GM12878 (cell line): ENCODE measurements at regions not wholly inside any gene's neighbourhood (a gene's known extent, or its start where the extent isn't known, plus 50 kb on each side); places are given as distances from the start of the nearest gene placed in this dataset.

Experiments used
- ATAC-seq: fragments of 200-7000 bp; cut with Tn5 transposase; 3 replicates; pipeline ENCODE4 v1.9.1; 2020; ENCODE audit warnings: mild to moderate bottlenecking, moderate library complexity
- BruUV-seq: library from RNA; stranded (reverse); fragments of 400-500 nt; replicated peaks from 2 replicates; lab custom pipeline; 2021; lab: Mats Ljungman, UMichigan
- CTCF ChIA-PET: fragments of 300-600 bp; sonication (Branson Sonifier 250); formaldehyde crosslinking; extraction: SDS; loops from one replicate; lab custom pipeline; 2021; ENCODE audit warnings: inconsistent platforms; lab: Yijun Ruan, JAX
- POLR2A ChIA-PET: fragments of 350-600 bp; formaldehyde crosslinking; extraction: SDS; loops from one replicate; lab custom pipeline; 2021; ENCODE audit warnings: inconsistent platforms; lab: Charles Lee
- RAD21 ChIA-PET: fragments of 300-600 bp; sonication (Branson Sonifier 250); formaldehyde crosslinking; loops from one replicate; lab custom pipeline; 2023; ENCODE audit warnings: antibody characterized with exemption; ENCODE audit not compliant: unreplicated experiment; lab: Charles Lee
- SMC1A ChIA-PET: fragments of 300-600 bp; sonication (Branson Sonifier 250); formaldehyde crosslinking; loops from one replicate; lab custom pipeline; 2023; ENCODE audit not compliant: unreplicated experiment, uncharacterized antibody; lab: Charles Lee
- DNase-seq: peaks from one replicate; pipeline ENCODE4 v3.0.0-alpha.2; 2011; ENCODE audit warnings: low read depth, low spot score
- FAIRE-seq: peaks from 3 replicates; lab custom pipeline; 2011; peaks lifted over from hg19 to GRCh38; lab: Jason Lieb, UNC
- H2AFZ ChIP-seq: 2 replicates; pipeline ENCODE4 v1.6.0; 2011; ENCODE audit warnings: low read depth, low read length, control low read depth; ENCODE audit not compliant: control insufficient read depth
- H3K27ac ChIP-seq: 2 replicates; pipeline ENCODE4 v1.5.1; 2011; ENCODE audit warnings: control low read depth; ENCODE audit not compliant: control insufficient read depth, insufficient read depth
- H3K27me3 ChIP-seq, 2 experiments: replicated peaks in 1 of 2; 2 replicates each; pipeline versions ENCODE4 v1.6.0 to v1.6.1; 2011; ENCODE audit warnings: low read length in 1 of 2; ENCODE audit not compliant: control insufficient read depth in 2 of 2, insufficient read depth in 2 of 2
- H3K36me3 ChIP-seq, 2 experiments: 2 replicates each; pipeline ENCODE4 v1.5.1; 2011; ENCODE audit warnings: low read length in 1 of 2; ENCODE audit not compliant: control insufficient read depth in 2 of 2, insufficient read depth in 2 of 2
- H3K4me1 ChIP-seq: 2 replicates; pipeline ENCODE4 v1.6.1; 2011; ENCODE audit warnings: mild to moderate bottlenecking, low read length, moderate library complexity, mixed read lengths; ENCODE audit not compliant: control insufficient read depth, insufficient read depth
- H3K4me2 ChIP-seq: 2 replicates; pipeline ENCODE4 v1.6.0; 2011; ENCODE audit warnings: control low read depth; ENCODE audit not compliant: control insufficient read depth, insufficient read depth
- H3K4me3 ChIP-seq: fragments of 200-600 bp; sonication (generic); 2 replicates; pipeline ENCODE4 v1.5.1; 2016
- H3K79me2 ChIP-seq: 2 replicates; pipeline ENCODE4 v1.6.0; 2011; ENCODE audit warnings: low read length; ENCODE audit not compliant: control insufficient read depth, insufficient read depth
- H3K9ac ChIP-seq: 2 replicates; pipeline ENCODE4 v1.8.0; 2011; ENCODE audit warnings: low read length, control low read depth, mixed read lengths; ENCODE audit not compliant: control insufficient read depth, insufficient read depth
- H3K9me3 ChIP-seq: replicated peaks from 3 replicates; pipeline ENCODE4 v1.5.1; 2011; ENCODE audit warnings: mild to moderate bottlenecking, low read length; ENCODE audit not compliant: control insufficient read depth, insufficient read depth
- H4K20me1 ChIP-seq: 2 replicates; pipeline ENCODE4 v1.6.0; 2011; ENCODE audit not compliant: control insufficient read depth, insufficient read depth
- BACH1 ChIP-seq: fragments of 450-650 bp; IDR thresholded peaks from 2 replicates; pipeline ENCODE4 v1.6.1; 2017; ENCODE audit warnings: mild to moderate bottlenecking, borderline replicate concordance
- BCL11A ChIP-seq: IDR thresholded peaks from 2 replicates; pipeline ENCODE4 v1.6.1; 2011; ENCODE audit warnings: low read depth, low read length
- BMI1 ChIP-seq: fragments of 450-650 bp; IDR thresholded peaks from 2 replicates; pipeline ENCODE4 v1.6.1; 2016; ENCODE audit warnings: mild to moderate bottlenecking, moderate library complexity, borderline replicate concordance
- CHD4 ChIP-seq: fragments of 200-600 bp; sonication (generic); IDR thresholded peaks from 2 replicates; pipeline ENCODE4 v1.6.1; 2016; ENCODE audit warnings: mild to moderate bottlenecking
- EED ChIP-seq: sonication (generic); IDR thresholded peaks from 2 replicates; pipeline ENCODE4 v1.6.1; 2016; ENCODE audit warnings: antibody characterized with exemption, low read depth
- KDM1A ChIP-seq: fragments of 200-600 bp; sonication (generic); IDR thresholded peaks from 2 replicates; pipeline ENCODE4 v1.6.1; 2016; ENCODE audit warnings: borderline replicate concordance
- NFXL1 ChIP-seq: fragments of 450-650 bp; IDR thresholded peaks from 2 replicates; pipeline ENCODE4 v1.6.1; 2017; ENCODE audit warnings: antibody characterized with exemption, mild to moderate bottlenecking, borderline replicate concordance
- NR2C1 ChIP-seq: fragments of 450-650 bp; IDR thresholded peaks from 2 replicates; pipeline ENCODE4 v1.6.1; 2017; ENCODE audit warnings: antibody characterized with exemption, mild to moderate bottlenecking, moderate library complexity
- PML ChIP-seq: IDR thresholded peaks from 2 replicates; pipeline ENCODE4 v1.6.1; 2012; ENCODE audit warnings: low read length, inconsistent platforms
- POLR2AphosphoS2 ChIP-seq: IDR thresholded peaks from 2 replicates; pipeline ENCODE4 v1.6.1; 2011; ENCODE audit warnings: low read depth, mild to moderate bottlenecking, low read length, improper control_type of control experiment, moderate library complexity
- RAD51 ChIP-seq: fragments of 450-650 bp; IDR thresholded peaks from 2 replicates; pipeline ENCODE4 v1.6.1; 2016; ENCODE audit warnings: moderate library complexity, mild to moderate bottlenecking, inconsistent platforms
- RB1 ChIP-seq: fragments of 450-650 bp; formaldehyde crosslinking; IDR thresholded peaks from 2 replicates; pipeline ENCODE4 v1.6.1; 2017; ENCODE audit warnings: mild to moderate bottlenecking, borderline replicate concordance
- YBX1 ChIP-seq: fragments of 450-650 bp; IDR thresholded peaks from 2 replicates; pipeline ENCODE4 v1.6.1; 2016; ENCODE audit warnings: antibody characterized with exemption
- ZBED1 ChIP-seq: IDR thresholded peaks from 2 replicates; pipeline ENCODE4 v1.6.1; 2016; ENCODE audit warnings: borderline replicate concordance
- ZNF207 ChIP-seq: fragments of 450-650 bp; IDR thresholded peaks from 2 replicates; pipeline ENCODE4 v1.6.1; 2014; ENCODE audit warnings: antibody characterized with exemption, mild to moderate bottlenecking, borderline replicate concordance
- ZNF217 ChIP-seq: fragments of 450-650 bp; IDR thresholded peaks from 2 replicates; pipeline ENCODE4 v1.6.1; 2017; ENCODE audit warnings: antibody characterized with exemption, mild to moderate bottlenecking
- WGBS: methylation state at CpG from one replicate; pipeline ENCODE4 v1.1.6; 2016; ENCODE audit warnings: low lambda C conversion rate; ENCODE audit not compliant: insufficient replicate concordance, insufficient coverage; ENCODE audit errors: missing lambda C conversion rate; 5-methylcytosine and 5-hydroxymethylcytosine counted together
- in situ Hi-C: fragments of 300-500 bp; cut with MboI; formaldehyde crosslinking; loops from 9 replicates; pipeline ENCODE4 v1.14.3; 2018; ENCODE audit warnings: mixed read lengths
- intact Hi-C: fragments of 100-400 bp; cut with micrococcal nuclease; formaldehyde crosslinking; loops from one replicate; pipeline ENCODE4 v1.14.2; 2022; ENCODE audit not compliant: unreplicated experiment
- TF ChIP-seq, protein P1 (sequence below): IDR thresholded peaks from 2 replicates; pipeline ENCODE4 v1.6.1; 2012; ENCODE audit warnings: low read length, inconsistent platforms
- TF ChIP-seq, protein P2 (sequence below): IDR thresholded peaks from 2 replicates; pipeline ENCODE4 v1.6.1; 2012; ENCODE audit warnings: low read depth, low read length, improper control_type of control experiment
- TF ChIP-seq, protein P3 (sequence below): fragments of 450-650 bp; IDR thresholded peaks from 2 replicates; pipeline ENCODE4 v1.6.1; 2017; ENCODE audit warnings: antibody characterized with exemption, mild to moderate bottlenecking, moderate library complexity
- TF ChIP-seq, protein P4 (sequence below): fragments of 450-650 bp; IDR thresholded peaks from 2 replicates; pipeline ENCODE4 v1.6.1; 2018; ENCODE audit warnings: mild to moderate bottlenecking, low read depth, moderate library complexity; ENCODE audit not compliant: partially characterized antibody

DNA sequence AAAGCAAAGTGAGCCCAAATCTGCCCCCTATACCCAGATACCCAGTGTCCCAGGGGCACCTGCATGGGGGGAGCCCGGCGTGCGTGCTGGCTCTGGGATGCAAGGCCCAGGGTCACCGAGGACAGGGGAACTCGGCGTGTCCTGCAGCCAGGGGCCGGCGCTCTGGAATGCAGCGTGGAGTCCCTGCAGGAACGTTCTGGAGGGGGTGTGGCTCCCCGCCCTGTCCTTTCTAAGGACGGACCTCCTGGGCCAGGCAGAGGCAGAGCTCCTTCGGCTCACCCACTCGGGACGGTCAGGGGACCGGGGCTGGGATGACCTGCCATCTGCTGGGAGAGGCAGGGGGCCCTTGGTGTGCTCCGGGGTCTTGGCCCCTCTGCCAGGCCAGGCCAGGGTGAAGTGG, 1196.8 kb downstream of the BRD1 start:
- Histone ChIP-seq H3K36me3 (no peaks in the 10 kb centered on the region), H3K4me2 (no peak overlapping the region), H4K20me1 (no peaks in the 10 kb centered on the region), H3K4me3 (no peak overlapping the region), H3K9me3 (no peaks in the 10 kb centered on the region; the same call in 2 of the 3 replicates), H3K79me2 (no peaks in the 10 kb centered on the region), H3K9ac (no peak overlapping the region), H2AFZ (no peak overlapping the region), H3K4me1 (no peaks in the 10 kb centered on the region), H3K27me3 (no peaks in the 10 kb centered on the region), H3K27ac (no peak overlapping the region)
- POLR2A ChIA-PET: no interaction called here
- CTCF ChIA-PET: no interaction called here
- BruUV-seq: no TSS peak
- intact Hi-C loops (no loop called here), in situ Hi-C loops (no loop called here)
- ATAC-seq (no peak), FAIRE-seq (no peak), DNase-seq (no peak)
- RAD21 ChIA-PET: no interaction called here
- TF ChIP-seq ZNF217 (no peak), ZNF207 (no peak), RB1 (no peak), BCL11A (no peak), CHD4 (no peak), NR2C1 (no peak), PML (no peak), RAD51 (no peak), YBX1 (no peak), ZBED1 (no peak), NFXL1 (no peak), EED (no peak), KDM1A (no peak), POLR2AphosphoS2 (no peak), BMI1 (no peak), BACH1 (no peak)
- TF ChIP-seq, protein P1, sequence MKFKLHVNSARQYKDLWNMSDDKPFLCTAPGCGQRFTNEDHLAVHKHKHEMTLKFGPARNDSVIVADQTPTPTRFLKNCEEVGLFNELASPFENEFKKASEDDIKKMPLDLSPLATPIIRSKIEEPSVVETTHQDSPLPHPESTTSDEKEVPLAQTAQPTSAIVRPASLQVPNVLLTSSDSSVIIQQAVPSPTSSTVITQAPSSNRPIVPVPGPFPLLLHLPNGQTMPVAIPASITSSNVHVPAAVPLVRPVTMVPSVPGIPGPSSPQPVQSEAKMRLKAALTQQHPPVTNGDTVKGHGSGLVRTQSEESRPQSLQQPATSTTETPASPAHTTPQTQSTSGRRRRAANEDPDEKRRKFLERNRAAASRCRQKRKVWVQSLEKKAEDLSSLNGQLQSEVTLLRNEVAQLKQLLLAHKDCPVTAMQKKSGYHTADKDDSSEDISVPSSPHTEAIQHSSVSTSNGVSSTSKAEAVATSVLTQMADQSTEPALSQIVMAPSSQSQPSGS: no peak
- TF ChIP-seq, protein P2, sequence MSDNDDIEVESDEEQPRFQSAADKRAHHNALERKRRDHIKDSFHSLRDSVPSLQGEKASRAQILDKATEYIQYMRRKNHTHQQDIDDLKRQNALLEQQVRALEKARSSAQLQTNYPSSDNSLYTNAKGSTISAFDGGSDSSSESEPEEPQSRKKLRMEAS: no peak
- TF ChIP-seq, protein P3, sequence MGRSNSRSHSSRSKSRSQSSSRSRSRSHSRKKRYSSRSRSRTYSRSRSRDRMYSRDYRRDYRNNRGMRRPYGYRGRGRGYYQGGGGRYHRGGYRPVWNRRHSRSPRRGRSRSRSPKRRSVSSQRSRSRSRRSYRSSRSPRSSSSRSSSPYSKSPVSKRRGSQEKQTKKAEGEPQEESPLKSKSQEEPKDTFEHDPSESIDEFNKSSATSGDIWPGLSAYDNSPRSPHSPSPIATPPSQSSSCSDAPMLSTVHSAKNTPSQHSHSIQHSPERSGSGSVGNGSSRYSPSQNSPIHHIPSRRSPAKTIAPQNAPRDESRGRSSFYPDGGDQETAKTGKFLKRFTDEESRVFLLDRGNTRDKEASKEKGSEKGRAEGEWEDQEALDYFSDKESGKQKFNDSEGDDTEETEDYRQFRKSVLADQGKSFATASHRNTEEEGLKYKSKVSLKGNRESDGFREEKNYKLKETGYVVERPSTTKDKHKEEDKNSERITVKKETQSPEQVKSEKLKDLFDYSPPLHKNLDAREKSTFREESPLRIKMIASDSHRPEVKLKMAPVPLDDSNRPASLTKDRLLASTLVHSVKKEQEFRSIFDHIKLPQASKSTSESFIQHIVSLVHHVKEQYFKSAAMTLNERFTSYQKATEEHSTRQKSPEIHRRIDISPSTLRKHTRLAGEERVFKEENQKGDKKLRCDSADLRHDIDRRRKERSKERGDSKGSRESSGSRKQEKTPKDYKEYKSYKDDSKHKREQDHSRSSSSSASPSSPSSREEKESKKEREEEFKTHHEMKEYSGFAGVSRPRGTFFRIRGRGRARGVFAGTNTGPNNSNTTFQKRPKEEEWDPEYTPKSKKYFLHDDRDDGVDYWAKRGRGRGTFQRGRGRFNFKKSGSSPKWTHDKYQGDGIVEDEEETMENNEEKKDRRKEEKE: no peak
- TF ChIP-seq, protein P4, sequence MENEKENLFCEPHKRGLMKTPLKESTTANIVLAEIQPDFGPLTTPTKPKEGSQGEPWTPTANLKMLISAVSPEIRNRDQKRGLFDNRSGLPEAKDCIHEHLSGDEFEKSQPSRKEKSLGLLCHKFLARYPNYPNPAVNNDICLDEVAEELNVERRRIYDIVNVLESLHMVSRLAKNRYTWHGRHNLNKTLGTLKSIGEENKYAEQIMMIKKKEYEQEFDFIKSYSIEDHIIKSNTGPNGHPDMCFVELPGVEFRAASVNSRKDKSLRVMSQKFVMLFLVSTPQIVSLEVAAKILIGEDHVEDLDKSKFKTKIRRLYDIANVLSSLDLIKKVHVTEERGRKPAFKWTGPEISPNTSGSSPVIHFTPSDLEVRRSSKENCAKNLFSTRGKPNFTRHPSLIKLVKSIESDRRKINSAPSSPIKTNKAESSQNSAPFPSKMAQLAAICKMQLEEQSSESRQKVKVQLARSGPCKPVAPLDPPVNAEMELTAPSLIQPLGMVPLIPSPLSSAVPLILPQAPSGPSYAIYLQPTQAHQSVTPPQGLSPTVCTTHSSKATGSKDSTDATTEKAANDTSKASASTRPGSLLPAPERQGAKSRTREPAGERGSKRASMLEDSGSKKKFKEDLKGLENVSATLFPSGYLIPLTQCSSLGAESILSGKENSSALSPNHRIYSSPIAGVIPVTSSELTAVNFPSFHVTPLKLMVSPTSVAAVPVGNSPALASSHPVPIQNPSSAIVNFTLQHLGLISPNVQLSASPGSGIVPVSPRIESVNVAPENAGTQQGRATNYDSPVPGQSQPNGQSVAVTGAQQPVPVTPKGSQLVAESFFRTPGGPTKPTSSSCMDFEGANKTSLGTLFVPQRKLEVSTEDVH: no peak
- SMC1A ChIA-PET: no interaction called here
- 36% methylated on average over 15 of the region's 17 CpGs for WGBS
